ENCODE measurements at regions not wholly inside any gene's neighbourhood (a gene's known extent, or its start where the extent isn't known, plus 50 kb on each side); places are given as distances from the start of the nearest gene placed in this dataset.

- H3K4me3 ChIP-seq (ENCODE audit: low read depth, low read length): no peak overlapping the region
- no peak for TF ChIP-seq CTCF (IDR thresholded peaks at IDR 0.05; ENCODE audit: borderline replicate concordance, insufficient read depth, low read depth, low read length)
Measured at GRCh38 chr6:16060039-16060438, 68.8 kb upstream of the MYLIP start.

- no peak for TF ChIP-seq CTCF (IDR thresholded peaks at IDR 0.05; ENCODE audit: borderline replicate concordance, insufficient read depth, low read depth, low read length)
Measured at GRCh38 chr6:16059496-16059895, 69.4 kb upstream of the MYLIP start.

GRCh38 chr6:16058929-16059345, 69.9 kb upstream of the MYLIP start:
- H3K4me3 ChIP-seq (ENCODE audit: low read depth, low read length): no peak overlapping the region
- no peak for TF ChIP-seq CTCF (IDR thresholded peaks at IDR 0.05; ENCODE audit: borderline replicate concordance, insufficient read depth, low read depth, low read length)

More at GRCh38 chr6:16059496-16059895, 69.4 kb upstream of the MYLIP start:
- no peak overlapping the region for H3K4me3 ChIP-seq (ENCODE audit: low read depth, low read length)

- H3K4me3 ChIP-seq (ENCODE audit: low read depth, low read length): no peak overlapping the region
- TF ChIP-seq CTCF (IDR thresholded peaks at IDR 0.05; ENCODE audit: borderline replicate concordance, insufficient read depth, low read depth, low read length): no peak
Measured at GRCh38 chr6:16058201-16058928, 70.5 kb upstream of the MYLIP start.

- H3K4me3 ChIP-seq (ENCODE audit: low read depth, low read length): no peak overlapping the region
- TF ChIP-seq CTCF (IDR thresholded peaks at IDR 0.05; ENCODE audit: borderline replicate concordance, insufficient read depth, low read depth, low read length): no peak
Measured at GRCh38 chr6:16057446-16057845, 71.4 kb upstream of the MYLIP start.

- TF ChIP-seq CTCF (IDR thresholded peaks at IDR 0.05; ENCODE audit: borderline replicate concordance, insufficient read depth, low read depth, low read length): no peak
- H3K4me3 ChIP-seq (ENCODE audit: low read depth, low read length): no peak overlapping the region
Measured at GRCh38 chr6:16056263-16056870, 72.5 kb upstream of the MYLIP start.

- no peak for TF ChIP-seq CTCF (IDR thresholded peaks at IDR 0.05; ENCODE audit: borderline replicate concordance, insufficient read depth, low read depth, low read length)
- no peak overlapping the region for H3K4me3 ChIP-seq (ENCODE audit: low read depth, low read length)
Measured at GRCh38 chr6:16055852-16056251, 73.0 kb upstream of the MYLIP start.

Measured in GM12875 (cell line).